Astrocyte (in vitro differentiated cells and primary cell): ENCODE measurements at regions not wholly inside any gene's neighbourhood (a gene's known extent, or its start where the extent isn't known, plus 50 kb on each side); places are given as distances from the start of the nearest gene placed in this dataset.
"Not testable (repeated sequence)": the region's sequence is repeated elsewhere in the genome, so short reads cannot be mapped to it uniquely, and the experiment has no call there.

Experiments
- EZH2 ChIP-seq: IDR thresholded peaks from 2 replicates; pipeline ENCODE4 v1.6.1; 2012; ENCODE audit warnings: mild to moderate bottlenecking, low read length, inconsistent platforms; ENCODE audit not compliant: insufficient read depth
- TF ChIP-seq, protein P1 (sequence below): IDR thresholded peaks from 2 replicates; pipeline ENCODE4 v1.5.1; 2011; ENCODE audit warnings: low read depth, mild to moderate bottlenecking, inconsistent platforms, low read length, moderate library complexity; ENCODE audit not compliant: insufficient read depth

DNA sequence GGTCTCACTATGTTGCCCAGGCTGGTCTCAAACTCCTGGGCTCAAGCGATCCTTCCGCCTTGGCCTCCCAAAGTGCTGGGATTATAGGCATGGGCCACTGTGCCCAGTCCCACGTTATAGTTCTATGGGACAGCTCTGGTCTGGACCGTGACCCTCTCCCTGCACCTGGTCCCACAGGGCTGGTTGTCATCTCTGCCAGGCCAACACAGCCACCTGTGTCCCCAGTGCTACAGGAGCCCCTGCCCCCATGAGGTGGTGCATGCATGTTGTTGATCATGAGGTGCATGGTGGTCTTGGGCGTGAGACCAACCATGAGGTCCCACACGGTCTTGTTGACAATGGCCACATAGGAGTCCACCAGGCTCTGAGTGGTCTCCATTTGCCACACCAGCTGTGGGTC lies 51.0 kb upstream of the UBE2Q2 start:
- TF ChIP-seq EZH2, result not testable (repeated sequence)
- TF ChIP-seq, protein P1, sequence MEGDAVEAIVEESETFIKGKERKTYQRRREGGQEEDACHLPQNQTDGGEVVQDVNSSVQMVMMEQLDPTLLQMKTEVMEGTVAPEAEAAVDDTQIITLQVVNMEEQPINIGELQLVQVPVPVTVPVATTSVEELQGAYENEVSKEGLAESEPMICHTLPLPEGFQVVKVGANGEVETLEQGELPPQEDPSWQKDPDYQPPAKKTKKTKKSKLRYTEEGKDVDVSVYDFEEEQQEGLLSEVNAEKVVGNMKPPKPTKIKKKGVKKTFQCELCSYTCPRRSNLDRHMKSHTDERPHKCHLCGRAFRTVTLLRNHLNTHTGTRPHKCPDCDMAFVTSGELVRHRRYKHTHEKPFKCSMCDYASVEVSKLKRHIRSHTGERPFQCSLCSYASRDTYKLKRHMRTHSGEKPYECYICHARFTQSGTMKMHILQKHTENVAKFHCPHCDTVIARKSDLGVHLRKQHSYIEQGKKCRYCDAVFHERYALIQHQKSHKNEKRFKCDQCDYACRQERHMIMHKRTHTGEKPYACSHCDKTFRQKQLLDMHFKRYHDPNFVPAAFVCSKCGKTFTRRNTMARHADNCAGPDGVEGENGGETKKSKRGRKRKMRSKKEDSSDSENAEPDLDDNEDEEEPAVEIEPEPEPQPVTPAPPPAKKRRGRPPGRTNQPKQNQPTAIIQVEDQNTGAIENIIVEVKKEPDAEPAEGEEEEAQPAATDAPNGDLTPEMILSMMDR, result not testable (repeated sequence)
